Lower leg skin (tissue), 4 donors: ENCODE measurements at regions not wholly inside any gene's neighbourhood (a gene's known extent, or its start where the extent isn't known, plus 50 kb on each side); places are given as distances from the start of the nearest gene placed in this dataset.

ENCODE experiments used
- DNase-seq, 2 donors: peaks; one replicate each; pipeline ENCODE4 v3.0.0-alpha.2; 2019; ENCODE audit warnings: low spot score in 2 of 2
- H3K4me3 ChIP-seq: fragments of 200-600 bp; sonication (generic); 2 replicates; pipeline ENCODE4 v1.5.1; 2017; ENCODE audit warnings: mild to moderate bottlenecking, low read depth; ENCODE audit not compliant: poor library complexity, severe bottlenecking
- POLR2A ChIP-seq, 2 donors: fragments of 450-650 bp; IDR thresholded peaks; one replicate each; pipeline ENCODE4 v1.6.1; 2016 to 2017; ENCODE audit warnings: antibody characterized with exemption in 2 of 2, mild to moderate bottlenecking in 1 of 2, moderate library complexity in 1 of 2
- WGBS, 2 donors: methylation state at CpG; one replicate each; pipeline ENCODE4 v1.1.5; 2018; 5-methylcytosine and 5-hydroxymethylcytosine counted together
- intact Hi-C: fragments of 100-400 bp; cut with DNase I; formaldehyde crosslinking; loops from one replicate; pipeline ENCODE4 v1.15.0; 2023; ENCODE audit warnings: low total_unique reads
- TF ChIP-seq, protein P1 (sequence below), 3 donors: fragments of 450-650 bp; IDR thresholded peaks; one replicate each; pipeline ENCODE4 v1.5.1; 2016; ENCODE audit warnings: antibody characterized with exemption in 3 of 3, mild to moderate bottlenecking in 3 of 3, moderate library complexity in 2 of 3

DNA sequence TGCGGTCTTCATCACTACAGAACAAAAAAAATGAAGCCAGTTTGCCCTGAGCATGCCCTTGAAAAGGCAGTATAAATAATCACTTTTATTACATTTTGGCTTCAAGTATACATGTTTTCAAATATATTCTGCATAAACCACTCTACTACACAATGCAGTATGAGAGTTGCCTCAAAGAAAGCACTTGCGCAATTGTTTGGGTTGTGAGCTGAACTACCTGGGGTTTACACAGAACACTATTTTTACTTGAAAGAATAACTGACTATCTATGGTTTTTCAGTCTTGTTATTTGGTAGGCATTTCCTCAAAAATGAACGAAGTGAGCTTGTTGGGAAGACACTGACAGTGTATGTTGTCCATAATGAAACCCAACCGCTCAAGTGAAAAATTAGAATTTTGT lies 264.4 kb upstream of the KLF12 start:
- 77 to 93% methylated on average over 4 of the region's 4 CpGs for WGBS, 2 donors
- DNase-seq = no peak
- intact Hi-C loops = no loop called here
- H3K4me3 ChIP-seq = no peak overlapping the region
- TF ChIP-seq POLR2A (IDR thresholded peaks at IDR 0.05) = no peak
- TF ChIP-seq, protein P1, sequence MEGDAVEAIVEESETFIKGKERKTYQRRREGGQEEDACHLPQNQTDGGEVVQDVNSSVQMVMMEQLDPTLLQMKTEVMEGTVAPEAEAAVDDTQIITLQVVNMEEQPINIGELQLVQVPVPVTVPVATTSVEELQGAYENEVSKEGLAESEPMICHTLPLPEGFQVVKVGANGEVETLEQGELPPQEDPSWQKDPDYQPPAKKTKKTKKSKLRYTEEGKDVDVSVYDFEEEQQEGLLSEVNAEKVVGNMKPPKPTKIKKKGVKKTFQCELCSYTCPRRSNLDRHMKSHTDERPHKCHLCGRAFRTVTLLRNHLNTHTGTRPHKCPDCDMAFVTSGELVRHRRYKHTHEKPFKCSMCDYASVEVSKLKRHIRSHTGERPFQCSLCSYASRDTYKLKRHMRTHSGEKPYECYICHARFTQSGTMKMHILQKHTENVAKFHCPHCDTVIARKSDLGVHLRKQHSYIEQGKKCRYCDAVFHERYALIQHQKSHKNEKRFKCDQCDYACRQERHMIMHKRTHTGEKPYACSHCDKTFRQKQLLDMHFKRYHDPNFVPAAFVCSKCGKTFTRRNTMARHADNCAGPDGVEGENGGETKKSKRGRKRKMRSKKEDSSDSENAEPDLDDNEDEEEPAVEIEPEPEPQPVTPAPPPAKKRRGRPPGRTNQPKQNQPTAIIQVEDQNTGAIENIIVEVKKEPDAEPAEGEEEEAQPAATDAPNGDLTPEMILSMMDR (IDR thresholded peaks at IDR 0.05) = no peak

DNA sequence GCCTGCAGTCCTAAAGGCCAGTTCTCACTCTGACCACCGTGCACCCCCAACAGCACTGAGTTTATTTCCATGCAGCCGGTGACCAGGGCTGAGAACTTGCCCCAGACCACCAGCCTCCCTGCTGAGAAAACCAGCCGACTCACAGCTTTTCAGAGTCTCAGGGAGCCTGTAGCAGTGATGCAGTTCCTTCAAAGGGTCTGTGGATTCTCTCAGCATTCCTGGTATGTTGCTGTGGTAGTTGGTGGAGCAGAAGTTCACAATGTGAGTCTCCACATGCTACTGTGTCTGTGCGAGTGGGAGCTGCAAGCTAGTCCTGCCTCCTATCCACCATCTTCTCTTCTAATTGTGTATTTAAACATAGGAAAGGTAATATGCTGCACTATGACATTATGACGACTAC lies 254.9 kb upstream of the KLF12 start:
- TF ChIP-seq, protein P1 (IDR thresholded peaks at IDR 0.05) = no peak
- TF ChIP-seq POLR2A (IDR thresholded peaks at IDR 0.05) = no peak
- WGBS, 2 donors = 67 to 79% methylated on average over 5 of the region's 5 CpGs
- intact Hi-C loops = no loop called here

DNA sequence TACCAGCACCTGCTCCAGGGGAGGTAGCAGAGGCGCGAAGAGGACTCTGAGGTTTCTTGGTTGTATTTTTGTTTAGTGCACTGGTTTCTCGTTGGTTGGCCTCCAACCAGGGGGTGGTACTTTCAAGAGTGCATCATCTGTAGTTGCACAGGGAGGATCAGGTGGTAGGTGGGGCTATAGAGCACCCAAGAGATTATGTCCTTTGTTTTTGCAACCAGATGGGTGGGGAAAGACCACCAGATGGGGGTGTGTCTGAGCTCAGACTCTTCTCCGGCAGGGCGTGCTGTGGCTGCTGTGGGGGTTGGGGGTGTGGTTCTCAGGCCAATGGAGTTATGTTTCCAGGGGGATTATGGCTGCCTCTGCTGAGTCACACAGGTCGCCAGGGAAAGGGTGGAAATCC lies 254.4 kb upstream of the KLF12 start:
- intact Hi-C loops = no loop called here
- H3K4me3 ChIP-seq = no peak overlapping the region
- no peak for DNase-seq
- WGBS, 2 donors = 83 to 93% methylated on average over 6 of the region's 6 CpGs
- TF ChIP-seq POLR2A (IDR thresholded peaks at IDR 0.05) = no peak
- TF ChIP-seq, protein P1 (IDR thresholded peaks at IDR 0.05) = no peak

More for the DNA sequence above, 254.9 kb upstream of the KLF12 start:
- H3K4me3 ChIP-seq = no peak overlapping the region
- DNase-seq = no peak

DNA sequence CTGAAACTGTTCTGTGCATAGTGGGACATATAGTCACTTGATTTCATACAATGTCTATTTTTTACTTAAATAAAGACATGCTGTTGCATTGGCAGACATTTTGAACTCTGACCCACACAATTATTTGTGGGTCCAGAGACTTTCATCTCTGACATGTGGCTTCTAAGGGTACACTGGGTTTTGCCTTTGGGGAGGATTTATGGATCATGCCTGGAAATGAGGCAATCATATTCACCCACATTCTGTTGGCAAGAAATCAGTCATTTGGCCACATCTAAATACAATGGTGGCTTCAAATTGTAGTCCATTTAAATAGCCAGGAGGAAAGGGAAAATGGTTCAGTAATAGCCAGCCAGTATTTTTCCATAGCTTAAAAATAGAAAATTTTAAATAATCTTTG lies 238.3 kb upstream of the KLF12 start:
- intact Hi-C loops = no loop called here
- DNase-seq = no peak
- no peak overlapping the region for H3K4me3 ChIP-seq
- no peak for TF ChIP-seq POLR2A (IDR thresholded peaks at IDR 0.05)
- TF ChIP-seq, protein P1 (IDR thresholded peaks at IDR 0.05) = no peak

DNA sequence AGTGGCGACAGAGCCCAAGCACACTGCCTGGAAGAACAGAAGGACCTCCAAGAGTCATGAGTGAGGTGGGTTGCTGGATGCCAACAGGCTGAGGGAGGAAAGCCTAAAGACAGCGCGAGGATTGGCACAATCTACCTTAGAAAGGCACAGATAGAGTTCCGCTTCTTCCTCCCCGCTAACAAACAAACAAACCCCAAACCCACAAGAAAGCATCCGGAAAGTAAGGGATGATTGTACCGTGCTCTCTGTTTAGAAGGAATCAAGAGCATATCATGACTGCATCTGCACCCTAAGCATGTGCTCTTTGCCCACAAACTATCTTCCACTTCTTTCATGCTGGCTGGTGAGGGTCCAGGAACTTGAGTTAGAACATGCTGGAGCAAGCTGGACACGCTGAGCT lies 233.0 kb upstream of the KLF12 start:
- WGBS, 2 donors = 94 to 96% methylated on average over 8 of the region's 8 CpGs
- TF ChIP-seq POLR2A (IDR thresholded peaks at IDR 0.05) = no peak
- TF ChIP-seq, protein P1 (IDR thresholded peaks at IDR 0.05) = no peak
- intact Hi-C loops = no loop called here
- H3K4me3 ChIP-seq = no peak overlapping the region
- DNase-seq = no peak

DNA sequence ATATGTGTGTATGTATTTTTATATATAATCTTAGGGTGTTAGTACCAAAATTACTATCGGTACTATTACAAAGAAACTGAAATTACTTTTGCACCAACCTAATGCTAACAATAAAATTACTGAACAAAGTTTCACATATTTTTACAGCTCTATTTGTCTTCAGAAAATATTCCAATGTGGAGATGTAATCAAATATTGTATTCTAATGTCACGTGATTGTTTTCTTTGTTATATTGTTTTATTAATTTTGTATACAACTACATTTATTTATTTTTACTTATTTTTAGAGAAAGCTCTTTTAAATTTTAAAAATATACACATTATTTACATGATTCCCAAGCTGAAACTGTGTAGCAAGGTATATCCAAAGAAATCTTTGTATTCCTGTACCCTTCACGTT lies 227.1 kb upstream of the KLF12 start:
- no peak for DNase-seq
- intact Hi-C loops = no loop called here
- TF ChIP-seq, protein P1 (IDR thresholded peaks at IDR 0.05) = no peak
- TF ChIP-seq POLR2A (IDR thresholded peaks at IDR 0.05) = no peak
- WGBS, 2 donors = 96 to 97% methylated on average over 3 of the region's 3 CpGs
- no peak overlapping the region for H3K4me3 ChIP-seq
